ENCODE measurements at regions not wholly inside any gene's neighbourhood (a gene's known extent, or its start where the extent isn't known, plus 50 kb on each side); places are given as distances from the start of the nearest gene placed in this dataset.

DNA sequence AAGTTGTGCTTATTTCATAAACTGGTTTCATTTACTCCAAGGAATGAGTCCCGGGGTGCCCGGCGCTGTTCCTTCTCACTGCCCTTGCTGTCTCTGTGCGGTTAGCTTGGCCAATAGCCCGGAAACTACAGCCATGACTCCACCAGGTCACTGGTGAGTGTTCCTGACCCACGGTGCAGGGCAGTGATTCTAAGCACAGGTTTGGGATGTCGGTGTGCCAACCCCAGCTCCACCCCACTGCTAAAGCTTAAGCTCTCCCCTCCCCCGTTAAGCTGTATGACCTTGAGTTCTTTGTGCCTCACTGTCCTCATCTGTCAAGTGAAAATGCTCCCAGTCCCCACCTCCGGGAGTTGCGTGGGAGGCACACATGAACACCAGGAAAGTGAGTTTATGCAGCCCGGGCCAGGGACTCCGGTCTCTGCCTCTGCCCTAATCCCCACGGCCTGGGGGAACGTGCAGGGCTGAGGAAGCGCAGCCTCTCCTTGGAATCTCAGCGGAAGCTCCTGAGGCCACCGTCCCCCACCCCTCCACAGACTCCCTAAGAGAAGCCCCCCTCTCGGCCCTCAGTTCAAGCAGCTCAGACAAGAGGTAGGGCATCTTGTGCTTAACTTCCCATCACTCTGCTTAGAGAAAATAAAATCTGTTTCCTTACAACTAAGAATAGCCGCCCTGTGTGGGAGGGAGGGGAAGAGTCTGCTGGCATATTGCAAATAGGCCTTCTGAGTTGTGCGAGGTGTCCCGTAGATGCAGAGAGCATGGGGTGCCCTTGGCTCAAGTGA is 92.0 kb upstream of the RAI14 start:
- TF ChIP-seq, protein P1, sequence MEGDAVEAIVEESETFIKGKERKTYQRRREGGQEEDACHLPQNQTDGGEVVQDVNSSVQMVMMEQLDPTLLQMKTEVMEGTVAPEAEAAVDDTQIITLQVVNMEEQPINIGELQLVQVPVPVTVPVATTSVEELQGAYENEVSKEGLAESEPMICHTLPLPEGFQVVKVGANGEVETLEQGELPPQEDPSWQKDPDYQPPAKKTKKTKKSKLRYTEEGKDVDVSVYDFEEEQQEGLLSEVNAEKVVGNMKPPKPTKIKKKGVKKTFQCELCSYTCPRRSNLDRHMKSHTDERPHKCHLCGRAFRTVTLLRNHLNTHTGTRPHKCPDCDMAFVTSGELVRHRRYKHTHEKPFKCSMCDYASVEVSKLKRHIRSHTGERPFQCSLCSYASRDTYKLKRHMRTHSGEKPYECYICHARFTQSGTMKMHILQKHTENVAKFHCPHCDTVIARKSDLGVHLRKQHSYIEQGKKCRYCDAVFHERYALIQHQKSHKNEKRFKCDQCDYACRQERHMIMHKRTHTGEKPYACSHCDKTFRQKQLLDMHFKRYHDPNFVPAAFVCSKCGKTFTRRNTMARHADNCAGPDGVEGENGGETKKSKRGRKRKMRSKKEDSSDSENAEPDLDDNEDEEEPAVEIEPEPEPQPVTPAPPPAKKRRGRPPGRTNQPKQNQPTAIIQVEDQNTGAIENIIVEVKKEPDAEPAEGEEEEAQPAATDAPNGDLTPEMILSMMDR (conservative IDR thresholded peaks at IDR 0.05) = no peak
- TF ChIP-seq EZH2 (IDR thresholded peaks at IDR 0.05; ENCODE audit: low read depth) = no peak

All from PC-9 (cell line).